ENCODE measurements at regions not wholly inside any gene's neighbourhood (a gene's known extent, or its start where the extent isn't known, plus 50 kb on each side); places are given as distances from the start of the nearest gene placed in this dataset.

- H3K27me3 Mint-ChIP-seq = no peaks in the 10 kb centered on the region
- H3K36me3 Mint-ChIP-seq (ENCODE audit: low read depth) = no peaks in the 10 kb centered on the region
- no peak overlapping the region for H3K27ac Mint-ChIP-seq
Observed at GRCh38 chr1:79981481-79981880, 975.0 kb upstream of the ADGRL4 start.

GRCh38 chr1:79979346-79979745 is 972.8 kb upstream of the ADGRL4 start:
- POLR2A ChIA-PET = no interaction called here
- no peak for DNase-seq
- peaks cover 7% of the 10 kb centered on the region for H3K9me3 Mint-ChIP-seq
- no peaks in the 10 kb centered on the region for H3K4me1 Mint-ChIP-seq
- CTCF ChIA-PET = no interaction called here
- H3K4me3 Mint-ChIP-seq = no peak overlapping the region
- no peaks in the 10 kb centered on the region for H3K27me3 Mint-ChIP-seq
- H3K27ac Mint-ChIP-seq = no peak overlapping the region
- no peaks in the 10 kb centered on the region for H3K36me3 Mint-ChIP-seq (ENCODE audit: low read depth)

More at GRCh38 chr1:79981481-79981880, 975.0 kb upstream of the ADGRL4 start:
- Mint-ChIP-seq H3K4me1 (no peaks in the 10 kb centered on the region), H3K9me3 (peaks cover 7% of the 10 kb centered on the region), H3K4me3 (no peak overlapping the region)
- DNase-seq = no peak
- ChIA-PET CTCF (no interaction called here), POLR2A (no interaction called here)

- Mint-ChIP-seq H3K4me1 (no peaks in the 10 kb centered on the region), H3K27me3 (no peaks in the 10 kb centered on the region), H3K36me3 (ENCODE audit: low read depth) (no peaks in the 10 kb centered on the region), H3K27ac (no peak overlapping the region), H3K4me3 (no peak overlapping the region), H3K9me3 (peaks cover 6% of the 10 kb centered on the region)
- DNase-seq = no peak
- ChIA-PET CTCF (no interaction called here), POLR2A (no interaction called here)
Observed at GRCh38 chr1:79976287-79976686, 969.8 kb upstream of the ADGRL4 start.

- no peak for DNase-seq
- Mint-ChIP-seq H3K27me3 (no peaks in the 10 kb centered on the region), H3K9me3 (peaks cover 6% of the 10 kb centered on the region), H3K36me3 (ENCODE audit: low read depth) (no peaks in the 10 kb centered on the region), H3K4me3 (no peak overlapping the region), H3K4me1 (no peaks in the 10 kb centered on the region), H3K27ac (no peak overlapping the region)
- CTCF ChIA-PET = no interaction called here
- POLR2A ChIA-PET = no interaction called here
Observed at GRCh38 chr1:79974659-79975058, 968.1 kb upstream of the ADGRL4 start.

GRCh38 chr1:79969886-79970285 is 963.4 kb upstream of the ADGRL4 start:
- POLR2A ChIA-PET = no interaction called here
- Mint-ChIP-seq H3K27me3 (no peaks in the 10 kb centered on the region), H3K27ac (no peak overlapping the region), H3K9me3 (peaks cover 4% of the 10 kb centered on the region), H3K4me3 (no peak overlapping the region), H3K36me3 (ENCODE audit: low read depth) (no peaks in the 10 kb centered on the region), H3K4me1 (no peaks in the 10 kb centered on the region)
- DNase-seq = no peak
- CTCF ChIA-PET = no interaction called here

- H3K27me3 Mint-ChIP-seq = no peaks in the 10 kb centered on the region
- DNase-seq = no peak
Observed at GRCh38 chr1:79966438-79966837, 959.9 kb upstream of the ADGRL4 start.

GRCh38 chr1:79959635-79960034 is 953.1 kb upstream of the ADGRL4 start:
- DNase-seq = no peak

More at GRCh38 chr1:79966438-79966837, 959.9 kb upstream of the ADGRL4 start:
- Mint-ChIP-seq H3K36me3 (ENCODE audit: low read depth) (no peaks in the 10 kb centered on the region), H3K9me3 (peaks cover 6% of the 10 kb centered on the region), H3K27ac (no peak overlapping the region), H3K4me3 (no peak overlapping the region), H3K4me1 (no peaks in the 10 kb centered on the region)
- ChIA-PET POLR2A (no interaction called here), CTCF (no interaction called here)

GRCh38 chr1:79955966-79956365 is 949.4 kb upstream of the ADGRL4 start:
- Mint-ChIP-seq H3K4me3 (no peak overlapping the region), H3K27ac (no peak overlapping the region), H3K36me3 (ENCODE audit: low read depth) (no peaks in the 10 kb centered on the region), H3K27me3 (no peaks in the 10 kb centered on the region), H3K4me1 (no peaks in the 10 kb centered on the region), H3K9me3 (peaks cover 15% of the 10 kb centered on the region)
- no peak for DNase-seq
- ChIA-PET CTCF (no interaction called here), POLR2A (no interaction called here)

More at GRCh38 chr1:79959635-79960034, 953.1 kb upstream of the ADGRL4 start:
- POLR2A ChIA-PET = no interaction called here
- Mint-ChIP-seq H3K27ac (no peak overlapping the region), H3K4me1 (no peaks in the 10 kb centered on the region), H3K9me3 (peaks cover 13% of the 10 kb centered on the region), H3K36me3 (ENCODE audit: low read depth) (no peaks in the 10 kb centered on the region), H3K27me3 (no peaks in the 10 kb centered on the region), H3K4me3 (no peak overlapping the region)
- CTCF ChIA-PET = no interaction called here

GRCh38 chr1:79950511-79950910 is 944.0 kb upstream of the ADGRL4 start:
- H3K27ac Mint-ChIP-seq = no peak overlapping the region
- no peak for DNase-seq
- no peaks in the 10 kb centered on the region for H3K4me1 Mint-ChIP-seq
- no peaks in the 10 kb centered on the region for H3K36me3 Mint-ChIP-seq (ENCODE audit: low read depth)
- peaks cover 4% of the 10 kb centered on the region for H3K9me3 Mint-ChIP-seq
- ChIA-PET POLR2A (no interaction called here), CTCF (no interaction called here)
- H3K27me3 Mint-ChIP-seq = no peaks in the 10 kb centered on the region
- no peak overlapping the region for H3K4me3 Mint-ChIP-seq

GRCh38 chr1:79945391-79945790 is 938.9 kb upstream of the ADGRL4 start:
- no peak overlapping the region for H3K27ac Mint-ChIP-seq
- no peaks in the 10 kb centered on the region for H3K27me3 Mint-ChIP-seq
- ChIA-PET POLR2A (no interaction called here), CTCF (no interaction called here)
- H3K9me3 Mint-ChIP-seq = no peaks in the 10 kb centered on the region
- H3K4me1 Mint-ChIP-seq = no peaks in the 10 kb centered on the region
- DNase-seq = no peak
- H3K4me3 Mint-ChIP-seq = no peak overlapping the region
- H3K36me3 Mint-ChIP-seq (ENCODE audit: low read depth) = no peaks in the 10 kb centered on the region

GRCh38 chr1:79929356-79929755 is 922.8 kb upstream of the ADGRL4 start:
- no peaks in the 10 kb centered on the region for H3K4me1 Mint-ChIP-seq
- H3K27ac Mint-ChIP-seq = no peak overlapping the region
- H3K9me3 Mint-ChIP-seq = peaks cover 11% of the 10 kb centered on the region
- POLR2A ChIA-PET = no interaction called here
- DNase-seq = no peak
- H3K27me3 Mint-ChIP-seq = no peaks in the 10 kb centered on the region
- CTCF ChIA-PET = no interaction called here
- no peaks in the 10 kb centered on the region for H3K36me3 Mint-ChIP-seq (ENCODE audit: low read depth)
- no peak overlapping the region for H3K4me3 Mint-ChIP-seq

- H3K27ac Mint-ChIP-seq = no peak overlapping the region
- H3K27me3 Mint-ChIP-seq = no peaks in the 10 kb centered on the region
- H3K36me3 Mint-ChIP-seq (ENCODE audit: low read depth) = no peaks in the 10 kb centered on the region
- peaks cover 14% of the 10 kb centered on the region for H3K9me3 Mint-ChIP-seq
- no peak for DNase-seq
- ChIA-PET CTCF (no interaction called here), POLR2A (no interaction called here)
- H3K4me1 Mint-ChIP-seq = no peaks in the 10 kb centered on the region
- H3K4me3 Mint-ChIP-seq = no peak overlapping the region
Observed at GRCh38 chr1:79928901-79929300, 922.4 kb upstream of the ADGRL4 start.

GRCh38 chr1:79920960-79921669 is 914.6 kb upstream of the ADGRL4 start:
- Mint-ChIP-seq H3K4me1 (no peaks in the 10 kb centered on the region), H3K9me3 (peaks cover 25% of the 10 kb centered on the region), H3K27me3 (no peaks in the 10 kb centered on the region), H3K4me3 (no peak overlapping the region), H3K27ac (no peak overlapping the region), H3K36me3 (ENCODE audit: low read depth) (no peaks in the 10 kb centered on the region)
- CTCF ChIA-PET = no interaction called here
- POLR2A ChIA-PET = no interaction called here
- no peak for DNase-seq

- ChIA-PET POLR2A (no interaction called here), CTCF (no interaction called here)
- H3K4me3 Mint-ChIP-seq = no peak overlapping the region
- no peaks in the 10 kb centered on the region for H3K27me3 Mint-ChIP-seq
- no peaks in the 10 kb centered on the region for H3K4me1 Mint-ChIP-seq
- H3K9me3 Mint-ChIP-seq = peaks cover 10% of the 10 kb centered on the region
- DNase-seq = no peak
- H3K27ac Mint-ChIP-seq = no peak overlapping the region
- H3K36me3 Mint-ChIP-seq (ENCODE audit: low read depth) = no peaks in the 10 kb centered on the region
Observed at GRCh38 chr1:79914896-79915295, 908.4 kb upstream of the ADGRL4 start.
